GM21717 (cell line): ENCODE measurements at regions not wholly inside any gene's neighbourhood (a gene's known extent, or its start where the extent isn't known, plus 50 kb on each side); places are given as distances from the start of the nearest gene placed in this dataset.

Experiments
- ATAC-seq: cut with Tn5 transposase; IDR thresholded peaks from one replicate; pipeline ENCODE4 v1.9.1; 2021; ENCODE audit warnings: mild to moderate bottlenecking, moderate library complexity; ENCODE audit not compliant: unreplicated experiment

DNA sequence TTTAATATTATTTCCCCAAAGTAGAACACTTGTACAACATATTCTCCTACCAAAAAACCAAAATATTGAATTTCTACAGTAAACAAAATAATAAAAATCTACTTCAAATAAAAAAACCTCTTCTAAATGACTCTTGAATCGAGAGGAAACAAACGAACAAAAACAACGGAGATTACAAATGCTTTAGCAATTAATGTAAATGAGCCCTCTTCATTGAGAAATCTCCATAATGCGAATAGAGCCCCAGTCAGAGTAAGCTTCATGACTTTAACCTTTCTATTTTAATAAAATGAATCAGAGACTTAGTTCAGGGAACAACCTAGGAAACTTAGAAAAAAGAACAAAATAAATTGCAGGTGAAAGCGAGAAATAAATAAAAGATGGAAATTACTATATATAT lies 129.3 kb upstream of the SEMA6A start:
- no peak for ATAC-seq

- no peak for ATAC-seq
Measured at GRCh38 chr5:116703328-116703727, 128.7 kb upstream of the SEMA6A start.

GRCh38 chr5:116702776-116703175 lies 128.2 kb upstream of the SEMA6A start:
- ATAC-seq = peak; percentile 61

DNA sequence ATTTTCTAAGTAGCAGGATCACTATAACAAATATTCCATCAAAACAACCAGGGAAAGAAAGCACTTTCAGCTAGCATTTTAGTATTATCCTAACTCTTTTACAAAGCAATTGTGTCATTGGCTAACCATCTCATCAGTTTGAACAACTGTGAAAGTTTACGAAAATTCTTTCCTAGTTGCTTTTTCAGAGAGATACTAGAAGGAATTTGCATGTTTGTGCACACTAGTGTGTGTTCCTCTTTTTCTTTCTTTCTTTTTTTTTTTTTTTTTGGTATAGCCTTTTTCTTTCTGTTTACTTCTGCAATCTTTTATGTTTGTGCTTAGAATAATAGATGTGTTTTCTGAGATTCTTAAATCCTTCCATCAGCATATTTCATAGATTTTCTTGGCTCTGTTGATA lies 124.7 kb upstream of the SEMA6A start:
- ATAC-seq = peak; percentile 38

DNA sequence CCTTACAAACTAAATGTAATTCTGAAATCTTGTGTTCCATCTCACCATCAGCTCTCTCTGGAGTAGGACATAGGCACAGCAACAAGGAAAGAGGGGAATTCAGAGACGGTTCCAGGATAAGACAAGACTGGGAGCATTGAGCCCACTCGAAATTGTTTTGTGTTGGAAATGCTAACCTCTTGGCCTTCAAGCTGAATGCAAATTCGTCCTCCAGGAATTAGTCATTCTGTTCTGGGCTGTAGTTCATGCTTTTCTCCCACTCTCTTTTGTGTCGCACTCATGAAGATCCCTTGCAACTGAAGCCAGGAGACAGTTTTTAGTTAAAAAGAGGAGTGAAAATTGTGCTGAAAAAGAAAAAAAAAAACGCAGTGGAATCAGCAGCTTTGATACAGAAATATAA lies 121.7 kb upstream of the SEMA6A start:
- ATAC-seq = peak; percentile 83

GRCh38 chr5:116695681-116696080 lies 121.1 kb upstream of the SEMA6A start:
- ATAC-seq = no peak

- ATAC-seq = no peak
Measured at GRCh38 chr5:116686438-116686837, 111.8 kb upstream of the SEMA6A start.

- no peak for ATAC-seq
Measured at GRCh38 chr5:116685931-116686330, 111.3 kb upstream of the SEMA6A start.

DNA sequence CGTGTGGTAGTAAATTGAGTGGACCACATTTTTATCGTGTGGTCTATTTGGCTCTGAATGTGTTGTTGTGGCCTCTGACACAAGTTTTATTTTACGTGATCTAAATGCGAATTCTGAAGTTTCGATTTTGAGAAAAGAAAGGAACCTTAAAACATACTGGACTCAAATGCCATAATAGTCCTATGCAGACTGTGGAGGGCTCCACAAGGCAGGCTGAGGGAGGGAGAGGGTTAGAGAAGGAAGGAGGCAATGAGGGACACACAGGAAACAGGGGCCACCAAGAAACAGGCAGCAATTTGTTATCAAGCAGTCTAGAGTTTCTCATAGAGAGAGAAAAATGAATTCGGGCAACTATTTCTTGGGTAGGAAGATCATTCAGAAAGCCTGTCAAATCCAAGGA lies 110.4 kb upstream of the SEMA6A start:
- no peak for ATAC-seq

- peak; percentile 98 for ATAC-seq
Measured at GRCh38 chr5:116681334-116682013, 106.9 kb upstream of the SEMA6A start.

- no peak for ATAC-seq
Measured at GRCh38 chr5:116675626-116675910, 100.9 kb upstream of the SEMA6A start.

GRCh38 chr5:116674881-116675625 lies 100.4 kb upstream of the SEMA6A start:
- ATAC-seq = no peak

DNA sequence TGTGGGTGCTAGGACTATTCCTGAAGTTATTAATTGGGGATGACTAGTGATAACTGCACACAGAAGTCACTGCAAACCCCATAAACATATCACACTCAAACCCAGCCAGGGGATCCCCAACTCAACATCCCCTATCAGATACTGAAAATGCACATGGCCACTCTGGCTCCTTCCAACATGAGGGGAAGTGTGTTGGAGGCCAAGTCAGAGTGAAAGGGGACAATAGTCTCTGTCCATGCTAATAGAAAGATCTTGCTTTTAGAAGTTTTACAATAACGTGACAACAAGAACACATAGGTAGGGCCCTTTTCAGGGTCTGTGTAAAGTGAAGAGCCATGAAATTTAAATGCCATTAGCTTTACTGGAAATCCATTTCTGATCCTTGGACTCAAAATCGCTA lies 98.8 kb upstream of the SEMA6A start:
- no peak for ATAC-seq

GRCh38 chr5:116672203-116672602 lies 97.6 kb upstream of the SEMA6A start:
- ATAC-seq = no peak

DNA sequence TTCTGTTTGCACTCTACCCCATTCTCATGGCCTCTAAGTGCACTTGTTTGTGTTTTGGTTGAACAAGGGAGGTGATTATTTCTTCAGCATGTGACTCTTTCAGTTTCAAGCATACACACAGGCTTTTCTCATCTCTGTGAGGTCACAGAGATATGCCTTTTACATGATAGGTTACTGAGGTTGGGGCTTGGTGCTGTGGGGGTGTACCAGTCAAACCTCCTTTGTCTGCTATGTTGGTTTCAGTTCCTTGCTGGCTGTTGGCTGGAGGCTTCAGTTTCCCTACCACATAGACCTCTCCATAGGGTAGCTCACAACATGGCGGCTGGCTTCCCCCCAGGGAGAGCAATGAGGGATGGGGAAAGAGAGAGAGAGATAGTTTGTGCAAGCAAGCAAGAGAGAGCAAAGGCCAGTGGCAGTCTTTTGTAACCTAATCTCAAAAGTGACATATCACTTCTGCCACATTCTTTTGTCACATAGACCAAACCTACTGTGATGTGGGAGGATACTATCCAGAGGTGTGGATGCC lies 96.7 kb upstream of the SEMA6A start:
- ATAC-seq = peak; percentile 97

DNA sequence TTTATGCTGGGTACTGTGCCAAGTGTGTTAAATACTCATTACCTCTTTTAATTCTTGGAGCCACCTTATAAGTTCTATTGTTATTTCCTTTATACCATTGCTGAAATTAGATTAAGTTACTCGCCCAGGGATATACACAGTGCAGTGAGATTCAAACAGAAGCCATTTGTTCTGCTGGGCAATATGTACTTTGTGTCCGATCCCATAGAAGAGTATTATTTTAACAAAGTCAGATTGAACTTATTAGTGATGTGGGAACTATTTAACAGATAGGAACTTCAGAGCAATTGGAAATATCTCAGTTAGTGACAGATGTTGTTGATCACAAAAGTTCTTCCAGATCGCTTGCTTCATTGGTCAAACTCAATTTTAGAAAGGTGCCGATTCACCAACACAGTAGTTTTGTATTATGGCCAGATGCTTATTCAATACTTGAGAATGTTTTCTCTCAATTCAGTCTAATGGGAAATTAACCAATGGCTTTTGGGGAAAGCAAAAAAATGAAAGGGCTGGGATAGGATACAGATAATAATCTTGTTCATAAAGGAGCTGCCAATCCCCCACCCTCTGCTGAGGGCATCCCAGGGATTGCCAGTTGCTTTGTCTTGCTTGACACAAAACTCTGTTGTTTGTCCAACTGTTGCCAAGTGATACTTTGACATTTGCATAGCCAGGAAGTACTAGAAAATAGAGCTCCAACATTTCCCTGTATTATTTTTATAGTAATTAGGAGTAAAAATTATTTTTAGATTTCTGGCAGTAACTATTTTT lies 94.8 kb upstream of the SEMA6A start:
- ATAC-seq = no peak

DNA sequence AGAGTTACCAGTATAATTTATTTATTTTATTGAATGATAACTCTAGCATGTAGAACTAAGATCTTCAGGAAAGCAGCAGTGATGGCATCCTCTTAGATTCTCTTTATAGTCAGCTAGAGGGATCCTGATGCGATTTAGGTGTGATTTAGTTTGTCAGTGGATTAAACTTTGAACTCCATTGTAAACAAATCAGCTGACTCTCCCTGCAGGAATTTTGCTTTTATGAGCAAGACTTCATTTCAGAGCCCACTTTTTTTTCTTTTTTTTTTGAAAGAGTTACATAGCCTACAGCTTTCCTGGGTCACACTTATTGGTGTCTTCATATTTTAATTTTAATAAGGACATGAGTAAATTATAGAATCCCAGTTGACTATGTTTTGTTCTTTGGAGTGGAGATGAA lies 93.8 kb upstream of the SEMA6A start:
- ATAC-seq = no peak

GRCh38 chr5:116666901-116667300 lies 92.3 kb upstream of the SEMA6A start:
- ATAC-seq = no peak

- no peak for ATAC-seq
Measured at GRCh38 chr5:116664988-116665387, 90.4 kb upstream of the SEMA6A start.

GRCh38 chr5:116663081-116663480 lies 88.5 kb upstream of the SEMA6A start:
- no peak for ATAC-seq

DNA sequence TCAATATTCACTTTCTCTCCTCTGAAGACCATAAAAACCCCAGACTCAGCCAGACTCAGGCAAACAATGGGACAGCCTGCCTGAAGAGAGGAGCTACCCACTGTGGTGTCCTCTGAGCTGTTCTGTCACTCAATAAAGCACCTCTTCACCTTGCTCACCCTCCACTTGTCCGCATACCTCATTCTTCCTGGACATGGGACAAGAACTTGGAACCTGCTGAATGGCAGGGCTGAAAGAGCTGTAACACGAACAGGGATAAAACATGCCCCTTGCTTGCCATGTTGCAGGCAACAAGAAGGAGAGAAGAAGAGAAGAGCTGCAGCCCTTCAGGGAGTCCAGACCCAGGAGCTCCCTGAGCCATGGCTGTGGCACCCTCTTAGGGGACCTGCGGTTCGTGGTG lies 86.8 kb upstream of the SEMA6A start:
- ATAC-seq = no peak

GRCh38 chr5:116660929-116661328 lies 86.3 kb upstream of the SEMA6A start:
- ATAC-seq = no peak
